SK-N-SH treated with all-trans-retinoic acid at 6 μM for 48 hours (cell line): ENCODE measurements at regions not wholly inside any gene's neighbourhood (a gene's known extent, or its start where the extent isn't known, plus 50 kb on each side); places are given as distances from the start of the nearest gene placed in this dataset.

ENCODE experiments used
- ATAC-seq: fragments of 200-7000 bp; cut with Tn5 transposase; 3 replicates; pipeline ENCODE4 v1.9.1; 2020; ENCODE audit warnings: mild to moderate bottlenecking, moderate library complexity
- ARNTL ChIP-seq: fragments of 450-650 bp; formaldehyde crosslinking; IDR thresholded peaks from 2 replicates; pipeline ENCODE4 v1.5.0; 2020; ENCODE audit warnings: low read depth, mild to moderate bottlenecking, moderate library complexity, borderline replicate concordance
- BACH2 ChIP-seq: fragments of 250-450 bp; sonication (Bioruptor Pico); IDR thresholded peaks from 2 replicates; pipeline ENCODE4 v1.9.0; 2021; ENCODE audit warnings: mild to moderate bottlenecking, borderline replicate concordance
- CSDC2 ChIP-seq: fragments of 250-450 bp; sonication (Bioruptor Pico); IDR thresholded peaks from 2 replicates; pipeline ENCODE4 v1.5.0; 2020; ENCODE audit warnings: mild to moderate bottlenecking, moderate library complexity
- GLIS3 ChIP-seq: fragments of 250-450 bp; sonication (Bioruptor Pico); IDR thresholded peaks from 2 replicates; pipeline ENCODE4 v1.5.0; 2020; ENCODE audit warnings: mild to moderate bottlenecking, moderate library complexity
- ISL1 ChIP-seq: fragments of 250-450 bp; sonication (Bioruptor Pico); IDR thresholded peaks from 2 replicates; pipeline ENCODE4 v2.1.2; 2022; ENCODE audit warnings: mild to moderate bottlenecking, moderate library complexity
- PPARA ChIP-seq: fragments of 250-450 bp; sonication (Bioruptor Pico); IDR thresholded peaks from 2 replicates; pipeline ENCODE4 v1.5.0; 2020; ENCODE audit warnings: mild to moderate bottlenecking, borderline replicate concordance
- RARB ChIP-seq: fragments of 250-450 bp; sonication (Bioruptor Pico); IDR thresholded peaks from 2 replicates; pipeline ENCODE4 v1.8.0; 2021; ENCODE audit warnings: mild to moderate bottlenecking, moderate library complexity
- SNAI2 ChIP-seq: fragments of 250-450 bp; sonication (Bioruptor Pico); IDR thresholded peaks from 2 replicates; pipeline ENCODE4 v1.5.0; 2020; ENCODE audit warnings: mild to moderate bottlenecking, moderate library complexity
- TCF4 ChIP-seq: fragments of 250-450 bp; sonication (Bioruptor Pico); IDR thresholded peaks from 2 replicates; pipeline ENCODE4 v1.8.0; 2021; ENCODE audit warnings: mild to moderate bottlenecking, moderate library complexity, borderline replicate concordance
- TOX ChIP-seq: fragments of 250-450 bp; sonication (Bioruptor Pico); IDR thresholded peaks from 2 replicates; pipeline ENCODE4 v1.8.0; 2021; ENCODE audit warnings: mild to moderate bottlenecking, moderate library complexity, borderline replicate concordance
- ZC3H10 ChIP-seq: fragments of 250-450 bp; sonication (Bioruptor Pico); IDR thresholded peaks from 2 replicates; pipeline ENCODE4 v1.5.1; 2021; ENCODE audit warnings: mild to moderate bottlenecking, moderate library complexity
- ZFP3 ChIP-seq: fragments of 250-450 bp; sonication (Bioruptor Pico); IDR thresholded peaks from 2 replicates; pipeline ENCODE4 v1.5.0; 2020; ENCODE audit warnings: mild to moderate bottlenecking, moderate library complexity
- ZFP30 ChIP-seq: fragments of 450-650 bp; formaldehyde crosslinking; IDR thresholded peaks from 2 replicates; pipeline ENCODE4 v1.5.0; 2022; ENCODE audit warnings: mild to moderate bottlenecking, moderate library complexity
- ZNF565 ChIP-seq: fragments of 450-650 bp; formaldehyde crosslinking; conservative IDR thresholded peaks from 2 replicates; pipeline ENCODE4 v1.5.0; 2020; ENCODE audit warnings: low read depth, mild to moderate bottlenecking, moderate library complexity
- ZNF70 ChIP-seq: fragments of 450-650 bp; formaldehyde crosslinking; IDR thresholded peaks from 2 replicates; pipeline ENCODE4 v1.5.0; 2020; ENCODE audit warnings: mild to moderate bottlenecking, moderate library complexity
- ZNF8 ChIP-seq: fragments of 450-650 bp; formaldehyde crosslinking; IDR thresholded peaks from 2 replicates; pipeline ENCODE4 v1.5.0; 2020; ENCODE audit warnings: mild to moderate bottlenecking, moderate library complexity
- TF ChIP-seq, protein P1 (sequence below): fragments of 250-450 bp; sonication (Bioruptor Pico); IDR thresholded peaks from 2 replicates; pipeline ENCODE4 v1.5.1; 2020; ENCODE audit warnings: low read depth, mild to moderate bottlenecking, moderate library complexity
- TF ChIP-seq, protein P2 (sequence below): fragments of 250-450 bp; sonication (Bioruptor Pico); IDR thresholded peaks from 2 replicates; pipeline ENCODE4 v1.5.0; 2020; ENCODE audit warnings: mild to moderate bottlenecking, moderate library complexity
- TF ChIP-seq, protein P3 (sequence below): fragments of 250-450 bp; sonication (Bioruptor Pico); IDR thresholded peaks from 2 replicates; pipeline ENCODE4 v1.5.1; 2021; ENCODE audit warnings: mild to moderate bottlenecking, moderate library complexity

DNA sequence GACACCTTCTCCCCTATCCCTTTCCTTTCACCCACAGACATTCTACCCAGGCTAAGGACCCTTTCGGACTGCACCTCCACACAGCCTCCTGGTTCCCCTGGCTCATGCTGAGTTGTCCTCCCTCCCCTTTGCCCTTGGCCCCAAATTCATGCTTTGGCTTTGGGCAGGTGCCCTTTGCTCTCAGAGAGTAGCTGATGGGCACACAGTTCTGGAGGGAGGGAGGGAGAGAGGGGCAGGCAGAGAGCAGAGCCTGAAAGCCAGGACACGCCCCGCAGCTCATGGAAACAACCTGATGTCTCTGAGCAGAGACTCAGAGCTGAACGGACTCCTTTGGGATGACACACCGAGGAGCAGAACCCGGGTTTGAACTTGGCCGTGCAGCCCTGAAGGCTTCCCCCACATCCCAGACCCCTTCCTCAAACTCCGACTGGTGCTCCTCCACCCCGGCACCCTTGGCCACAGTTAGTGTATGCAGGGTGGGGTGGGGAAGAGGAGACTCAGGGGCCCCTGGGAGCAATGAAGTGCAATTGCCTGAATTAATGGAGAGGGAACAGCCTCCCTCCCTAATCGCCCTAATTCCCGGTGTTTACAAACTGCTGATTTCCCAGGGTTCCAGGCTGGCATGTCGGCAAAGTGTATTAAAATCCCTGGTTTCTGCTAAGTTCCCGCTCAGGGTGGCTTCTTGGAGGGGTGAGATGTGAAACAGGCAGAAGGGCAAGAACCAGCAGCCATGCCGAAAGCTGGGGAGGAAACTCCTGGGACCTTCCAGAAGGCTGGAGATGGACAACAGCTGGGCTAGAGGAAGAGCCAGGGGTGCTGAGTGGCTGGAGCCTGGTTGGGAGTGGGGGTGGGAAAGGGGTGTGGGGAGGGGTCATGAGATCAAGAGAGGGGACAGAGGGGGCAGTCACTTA is 71.2 kb upstream of the SHISAL1 start:
- ATAC-seq, result no peak
- TF ChIP-seq ZC3H10 (no peak), PPARA (CRISPR knock-in tag) (no peak), GLIS3 (CRISPR knock-in tag) (no peak), ZNF70 (CRISPR knock-in tag) (no peak), ISL1 (CRISPR knock-in tag) (no peak), ZFP30 (no peak), TOX (CRISPR knock-in tag) (no peak)
- TF ChIP-seq, protein P1, sequence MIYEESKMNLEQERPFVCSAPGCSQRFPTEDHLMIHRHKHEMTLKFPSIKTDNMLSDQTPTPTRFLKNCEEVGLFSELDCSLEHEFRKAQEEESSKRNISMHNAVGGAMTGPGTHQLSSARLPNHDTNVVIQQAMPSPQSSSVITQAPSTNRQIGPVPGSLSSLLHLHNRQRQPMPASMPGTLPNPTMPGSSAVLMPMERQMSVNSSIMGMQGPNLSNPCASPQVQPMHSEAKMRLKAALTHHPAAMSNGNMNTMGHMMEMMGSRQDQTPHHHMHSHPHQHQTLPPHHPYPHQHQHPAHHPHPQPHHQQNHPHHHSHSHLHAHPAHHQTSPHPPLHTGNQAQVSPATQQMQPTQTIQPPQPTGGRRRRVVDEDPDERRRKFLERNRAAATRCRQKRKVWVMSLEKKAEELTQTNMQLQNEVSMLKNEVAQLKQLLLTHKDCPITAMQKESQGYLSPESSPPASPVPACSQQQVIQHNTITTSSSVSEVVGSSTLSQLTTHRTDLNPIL (CRISPR knock-in tag), result no peak
- TF ChIP-seq, protein P2, sequence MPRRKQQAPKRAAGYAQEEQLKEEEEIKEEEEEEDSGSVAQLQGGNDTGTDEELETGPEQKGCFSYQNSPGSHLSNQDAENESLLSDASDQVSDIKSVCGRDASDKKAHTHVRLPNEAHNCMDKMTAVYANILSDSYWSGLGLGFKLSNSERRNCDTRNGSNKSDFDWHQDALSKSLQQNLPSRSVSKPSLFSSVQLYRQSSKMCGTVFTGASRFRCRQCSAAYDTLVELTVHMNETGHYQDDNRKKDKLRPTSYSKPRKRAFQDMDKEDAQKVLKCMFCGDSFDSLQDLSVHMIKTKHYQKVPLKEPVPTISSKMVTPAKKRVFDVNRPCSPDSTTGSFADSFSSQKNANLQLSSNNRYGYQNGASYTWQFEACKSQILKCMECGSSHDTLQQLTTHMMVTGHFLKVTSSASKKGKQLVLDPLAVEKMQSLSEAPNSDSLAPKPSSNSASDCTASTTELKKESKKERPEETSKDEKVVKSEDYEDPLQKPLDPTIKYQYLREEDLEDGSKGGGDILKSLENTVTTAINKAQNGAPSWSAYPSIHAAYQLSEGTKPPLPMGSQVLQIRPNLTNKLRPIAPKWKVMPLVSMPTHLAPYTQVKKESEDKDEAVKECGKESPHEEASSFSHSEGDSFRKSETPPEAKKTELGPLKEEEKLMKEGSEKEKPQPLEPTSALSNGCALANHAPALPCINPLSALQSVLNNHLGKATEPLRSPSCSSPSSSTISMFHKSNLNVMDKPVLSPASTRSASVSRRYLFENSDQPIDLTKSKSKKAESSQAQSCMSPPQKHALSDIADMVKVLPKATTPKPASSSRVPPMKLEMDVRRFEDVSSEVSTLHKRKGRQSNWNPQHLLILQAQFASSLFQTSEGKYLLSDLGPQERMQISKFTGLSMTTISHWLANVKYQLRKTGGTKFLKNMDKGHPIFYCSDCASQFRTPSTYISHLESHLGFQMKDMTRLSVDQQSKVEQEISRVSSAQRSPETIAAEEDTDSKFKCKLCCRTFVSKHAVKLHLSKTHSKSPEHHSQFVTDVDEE (CRISPR knock-in tag), result no peak

DNA sequence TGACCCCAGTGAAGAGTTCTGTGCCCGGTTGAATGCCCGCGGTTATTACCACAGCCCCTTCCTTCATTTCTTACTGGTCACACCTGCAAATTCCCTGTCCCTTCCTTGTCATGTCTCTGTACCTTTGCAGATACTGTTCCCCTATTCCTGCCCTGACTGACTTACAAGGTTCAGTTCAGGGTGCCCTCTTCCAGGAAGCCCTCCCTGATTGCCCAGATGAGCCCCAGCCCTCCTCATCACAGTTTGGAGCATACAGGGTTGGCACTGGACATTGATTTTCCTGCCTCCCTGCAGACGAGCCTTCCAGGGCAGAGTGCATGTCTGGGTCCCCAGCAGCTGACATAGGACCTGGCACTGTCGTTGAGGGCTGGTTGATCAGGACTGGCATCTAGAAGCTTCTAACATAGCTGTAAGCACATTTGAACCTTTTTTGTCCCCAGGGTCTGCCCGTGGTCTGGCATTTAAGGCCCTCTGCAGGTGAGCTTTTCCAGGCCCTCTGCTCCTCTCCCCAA is 70.4 kb upstream of the SHISAL1 start:
- no peak for ATAC-seq

DNA sequence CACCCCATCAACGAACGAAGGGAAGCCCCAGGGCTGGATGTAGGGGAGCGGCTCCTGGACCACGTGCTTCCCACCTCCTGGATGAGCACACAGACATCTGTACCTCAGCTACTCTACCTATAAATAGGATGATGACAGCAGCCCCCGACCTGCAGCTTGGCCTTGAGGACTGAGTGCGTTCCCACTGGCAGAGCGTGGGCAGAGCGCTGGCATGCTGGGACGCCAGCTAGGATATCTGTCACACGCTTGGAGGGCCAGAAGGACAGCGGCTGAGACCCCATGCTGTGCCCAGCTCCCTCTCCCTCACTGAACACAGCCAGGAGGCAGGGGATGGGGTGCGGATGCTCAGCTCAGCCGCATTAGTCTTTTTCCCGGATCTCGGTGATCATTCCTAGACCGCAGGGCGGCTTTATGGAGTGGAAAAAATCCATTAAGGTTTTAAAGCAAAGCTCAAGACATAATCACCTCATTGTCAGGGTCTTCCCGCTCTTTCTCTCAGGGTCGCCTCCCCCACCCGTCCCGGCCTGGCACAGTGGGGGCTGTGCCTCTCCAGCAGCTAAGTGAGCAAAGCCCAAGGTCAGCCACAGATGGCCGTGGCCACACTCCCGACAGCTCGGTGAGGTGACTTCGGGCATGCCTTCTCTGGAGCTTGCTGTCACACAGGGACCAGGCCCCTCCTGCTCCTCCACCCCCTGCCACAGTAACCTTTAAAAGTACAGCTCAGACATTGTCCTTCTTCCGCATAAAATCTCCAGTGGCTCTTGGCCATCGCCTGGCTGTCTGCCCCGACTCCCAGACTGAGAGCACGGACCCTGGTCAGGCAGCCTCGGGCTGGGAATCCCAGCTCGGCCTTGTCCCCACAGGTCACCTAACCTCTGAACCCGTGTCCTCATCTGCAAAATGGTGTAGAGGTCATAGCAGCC is 69.6 kb upstream of the SHISAL1 start:
- TF ChIP-seq ISL1 (CRISPR knock-in tag), result no peak
- TF ChIP-seq TCF4 (CRISPR knock-in tag), result no peak
- TF ChIP-seq ZC3H10, result no peak
- TF ChIP-seq TOX (CRISPR knock-in tag), result no peak
- TF ChIP-seq RARB, result no peak
- no peak for TF ChIP-seq ZFP3 (CRISPR knock-in tag)
- TF ChIP-seq ZNF565 (CRISPR knock-in tag), result no peak
- no peak for TF ChIP-seq SNAI2 (CRISPR knock-in tag)
- TF ChIP-seq, protein P3, sequence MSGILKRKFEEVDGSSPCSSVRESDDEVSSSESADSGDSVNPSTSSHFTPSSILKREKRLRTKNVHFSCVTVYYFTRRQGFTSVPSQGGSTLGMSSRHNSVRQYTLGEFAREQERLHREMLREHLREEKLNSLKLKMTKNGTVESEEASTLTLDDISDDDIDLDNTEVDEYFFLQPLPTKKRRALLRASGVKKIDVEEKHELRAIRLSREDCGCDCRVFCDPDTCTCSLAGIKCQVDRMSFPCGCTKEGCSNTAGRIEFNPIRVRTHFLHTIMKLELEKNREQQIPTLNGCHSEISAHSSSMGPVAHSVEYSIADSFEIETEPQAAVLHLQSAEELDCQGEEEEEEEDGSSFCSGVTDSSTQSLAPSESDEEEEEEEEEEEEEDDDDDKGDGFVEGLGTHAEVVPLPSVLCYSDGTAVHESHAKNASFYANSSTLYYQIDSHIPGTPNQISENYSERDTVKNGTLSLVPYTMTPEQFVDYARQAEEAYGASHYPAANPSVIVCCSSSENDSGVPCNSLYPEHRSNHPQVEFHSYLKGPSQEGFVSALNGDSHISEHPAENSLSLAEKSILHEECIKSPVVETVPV (CRISPR knock-in tag), result no peak
- TF ChIP-seq, all 23 proteins: peak for 0
- ATAC-seq, result no peak

More for the DNA sequence above, 70.4 kb upstream of the SHISAL1 start:
- TF ChIP-seq ZFP3 (CRISPR knock-in tag), result no peak
- no peak for TF ChIP-seq CSDC2 (CRISPR knock-in tag)
- TF ChIP-seq ZNF70 (CRISPR knock-in tag), result no peak
- no peak for TF ChIP-seq ZFP30
- no peak for TF ChIP-seq TOX (CRISPR knock-in tag)
- no peak for TF ChIP-seq ZNF8
- TF ChIP-seq ISL1 (CRISPR knock-in tag), result no peak
- TF ChIP-seq ZC3H10, result no peak

DNA sequence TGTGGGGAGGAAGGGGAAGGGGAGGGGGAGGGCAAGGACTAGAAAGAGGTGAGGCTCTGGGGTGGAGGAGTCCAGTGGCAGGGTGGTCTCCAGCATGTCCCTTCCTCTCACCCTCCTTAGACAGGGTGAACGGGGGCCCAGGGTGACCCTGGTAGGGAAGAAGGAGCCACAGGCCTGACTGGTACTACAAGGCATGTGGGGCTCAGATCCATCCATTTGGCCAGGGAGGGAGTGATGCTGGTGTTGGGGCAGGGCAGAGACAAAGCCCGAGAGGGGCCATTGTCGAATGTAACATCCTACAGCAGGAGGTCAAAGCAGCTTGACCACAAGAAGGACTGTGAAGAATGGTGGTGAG is 69.0 kb upstream of the SHISAL1 start:
- TF ChIP-seq ARNTL (CRISPR knock-in tag), result no peak
- no peak for TF ChIP-seq ZC3H10
- TF ChIP-seq, protein P2 (CRISPR knock-in tag), result no peak
- TF ChIP-seq, protein P1 (CRISPR knock-in tag), result no peak
- no peak for TF ChIP-seq BACH2 (CRISPR knock-in tag)
- ATAC-seq, result no peak
